Neural crest cell (in vitro differentiated cells): ENCODE measurements at regions not wholly inside any gene's neighbourhood (a gene's known extent, or its start where the extent isn't known, plus 50 kb on each side); places are given as distances from the start of the nearest gene placed in this dataset.

Experiments used
- DNase-seq: peaks from one replicate; pipeline ENCODE4 v3.0.0; 2021; ENCODE audit warnings: low read depth, mixed read lengths, low spot score
- H3K27ac Mint-ChIP-seq: one replicate; pipeline ENCODE4 v1.8.0; 2021; ENCODE audit warnings: mild to moderate bottlenecking, mixed read lengths; ENCODE audit not compliant: unreplicated experiment
- H3K27me3 Mint-ChIP-seq: 2 replicates; pipeline ENCODE4 v1.8.0; 2021; ENCODE audit warnings: low read depth, mild to moderate bottlenecking, mixed read lengths
- H3K36me3 Mint-ChIP-seq: 2 replicates; pipeline ENCODE4 v1.8.0; 2021; ENCODE audit warnings: low read depth, mild to moderate bottlenecking, mixed read lengths
- H3K4me1 Mint-ChIP-seq: 2 replicates; pipeline ENCODE4 v1.8.0; 2021; ENCODE audit warnings: mixed read lengths
- H3K4me3 Mint-ChIP-seq: one replicate; pipeline ENCODE4 v1.8.0; 2021; ENCODE audit warnings: mild to moderate bottlenecking, mixed read lengths
- H3K9me3 Mint-ChIP-seq: 2 replicates; pipeline ENCODE4 v1.8.0; 2021; ENCODE audit warnings: mixed read lengths
- CTCF ChIP-seq: fragments of 200-600 bp; sonication (generic); conservative IDR thresholded peaks from 2 replicates; pipeline ENCODE4 v1.5.0; 2021; ENCODE audit warnings: antibody characterized with exemption, mild to moderate bottlenecking

- no peak overlapping the region for H3K4me3 Mint-ChIP-seq
- no peaks in the 10 kb centered on the region for H3K36me3 Mint-ChIP-seq
- no peak for DNase-seq
Measured at GRCh38 chr6:44006123-44006871, 121.0 kb downstream of the MRPL14 start.

GRCh38 chr6:44005507-44005903, 121.7 kb downstream of the MRPL14 start:
- no peak for DNase-seq
- peaks cover 56% of the 10 kb centered on the region for H3K27me3 Mint-ChIP-seq
- no peaks in the 10 kb centered on the region for H3K9me3 Mint-ChIP-seq
- peak overlapping the region; percentile 41 for H3K4me3 Mint-ChIP-seq
- H3K4me1 Mint-ChIP-seq: peaks cover 15% of the 10 kb centered on the region
- H3K27ac Mint-ChIP-seq: no peak overlapping the region
- no peaks in the 10 kb centered on the region for H3K36me3 Mint-ChIP-seq
- TF ChIP-seq CTCF: no peak

More at GRCh38 chr6:44006123-44006871, 121.0 kb downstream of the MRPL14 start:
- no peak overlapping the region for H3K27ac Mint-ChIP-seq
- no peaks in the 10 kb centered on the region for H3K9me3 Mint-ChIP-seq
- no peak for TF ChIP-seq CTCF
- H3K27me3 Mint-ChIP-seq: peaks cover 48% of the 10 kb centered on the region
- H3K4me1 Mint-ChIP-seq: peaks cover 10% of the 10 kb centered on the region

GRCh38 chr6:44004625-44005506, 122.4 kb downstream of the MRPL14 start:
- Mint-ChIP-seq H3K9me3 (no peaks in the 10 kb centered on the region), H3K27ac (no peak overlapping the region), H3K4me1 (peaks cover 20% of the 10 kb centered on the region), H3K36me3 (no peaks in the 10 kb centered on the region), H3K4me3 (no peak overlapping the region), H3K27me3 (peaks cover 60% of the 10 kb centered on the region)
- TF ChIP-seq CTCF: peak; percentile 32
- no peak for DNase-seq

GRCh38 chr6:44004136-44004535, 123.1 kb downstream of the MRPL14 start:
- Mint-ChIP-seq H3K4me1 (peaks cover 20% of the 10 kb centered on the region), H3K27me3 (peaks cover 60% of the 10 kb centered on the region), H3K9me3 (no peaks in the 10 kb centered on the region), H3K4me3 (peak overlapping the region; percentile 32), H3K36me3 (no peaks in the 10 kb centered on the region), H3K27ac (no peak overlapping the region)
- no peak for DNase-seq
- no peak for TF ChIP-seq CTCF

GRCh38 chr6:44003345-44004061, 123.7 kb downstream of the MRPL14 start:
- Mint-ChIP-seq H3K27me3 (peaks cover 58% of the 10 kb centered on the region), H3K27ac (no peak overlapping the region), H3K36me3 (no peaks in the 10 kb centered on the region), H3K4me1 (peaks cover 25% of the 10 kb centered on the region), H3K4me3 (peak overlapping the region; percentile 32), H3K9me3 (peaks cover 2% of the 10 kb centered on the region)
- TF ChIP-seq CTCF: no peak
- no peak for DNase-seq
